Glutamatergic neuron (in vitro differentiated cells): ENCODE measurements at regions not wholly inside any gene's neighbourhood (a gene's known extent, or its start where the extent isn't known, plus 50 kb on each side); places are given as distances from the start of the nearest gene placed in this dataset.
A peak's percentile ranks its signal among the peaks of the same experiment; 100 is the strongest.

Experiments used
- DNase-seq: peaks from one replicate; pipeline ENCODE4 v3.0.0; 2022
- H3K27ac Mint-ChIP-seq: one replicate; pipeline ENCODE4 v1.8.0; 2020; ENCODE audit warnings: mild to moderate bottlenecking, mixed read lengths, inconsistent platforms; ENCODE audit not compliant: unreplicated experiment
- H3K27me3 Mint-ChIP-seq: one replicate; pipeline ENCODE4 v1.8.0; 2020; ENCODE audit warnings: mild to moderate bottlenecking, moderate library complexity, mixed read lengths, inconsistent platforms; ENCODE audit not compliant: unreplicated experiment
- H3K36me3 Mint-ChIP-seq: one replicate; pipeline ENCODE4 v1.8.0; 2020; ENCODE audit warnings: mild to moderate bottlenecking, mixed read lengths, inconsistent platforms; ENCODE audit not compliant: unreplicated experiment
- H3K4me1 Mint-ChIP-seq: one replicate; pipeline ENCODE4 v1.8.0; 2020; ENCODE audit warnings: mild to moderate bottlenecking, low read depth, mixed read lengths, inconsistent platforms; ENCODE audit not compliant: unreplicated experiment
- H3K4me3 Mint-ChIP-seq: one replicate; pipeline ENCODE4 v1.8.0; 2020; ENCODE audit warnings: mild to moderate bottlenecking, mixed read lengths, inconsistent platforms; ENCODE audit not compliant: unreplicated experiment
- H3K9me3 Mint-ChIP-seq: one replicate; pipeline ENCODE4 v1.8.0; 2020; ENCODE audit warnings: mild to moderate bottlenecking, moderate library complexity, mixed read lengths, inconsistent platforms; ENCODE audit not compliant: unreplicated experiment
- CTCF ChIP-seq: fragments of 200-600 bp; sonication (generic); IDR thresholded peaks from one replicate; pipeline ENCODE4 v1.5.0; 2021; ENCODE audit not compliant: partially characterized antibody, unreplicated experiment

GRCh38 chr21:38712071-38712470 lies 93.7 kb upstream of the ETS2 start:
- DNase-seq: peak; percentile 24
- no peak for TF ChIP-seq CTCF
- Mint-ChIP-seq H3K4me3 (no peak overlapping the region), H3K9me3 (no peaks in the 10 kb centered on the region), H3K27me3 (peaks cover 2% of the 10 kb centered on the region), H3K4me1 (no peaks in the 10 kb centered on the region), H3K36me3 (no peaks in the 10 kb centered on the region), H3K27ac (no peak overlapping the region)

GRCh38 chr21:38712664-38713063 lies 93.1 kb upstream of the ETS2 start:
- no peak for DNase-seq

GRCh38 chr21:38714039-38714817 lies 91.5 kb upstream of the ETS2 start:
- no peak for DNase-seq
- TF ChIP-seq CTCF: no peak
- H3K27me3 Mint-ChIP-seq: peaks cover 2% of the 10 kb centered on the region
- H3K36me3 Mint-ChIP-seq: no peaks in the 10 kb centered on the region
- no peak overlapping the region for H3K27ac Mint-ChIP-seq
- H3K4me3 Mint-ChIP-seq: no peak overlapping the region
- no peaks in the 10 kb centered on the region for H3K9me3 Mint-ChIP-seq
- no peaks in the 10 kb centered on the region for H3K4me1 Mint-ChIP-seq

More at GRCh38 chr21:38712664-38713063, 93.1 kb upstream of the ETS2 start:
- no peaks in the 10 kb centered on the region for H3K4me1 Mint-ChIP-seq
- no peak overlapping the region for H3K4me3 Mint-ChIP-seq
- no peaks in the 10 kb centered on the region for H3K36me3 Mint-ChIP-seq
- TF ChIP-seq CTCF: no peak
- H3K27ac Mint-ChIP-seq: no peak overlapping the region
- H3K9me3 Mint-ChIP-seq: no peaks in the 10 kb centered on the region
- peaks cover 2% of the 10 kb centered on the region for H3K27me3 Mint-ChIP-seq

GRCh38 chr21:38714999-38715398 lies 90.7 kb upstream of the ETS2 start:
- no peak for DNase-seq
- H3K9me3 Mint-ChIP-seq: no peaks in the 10 kb centered on the region
- peaks cover 1% of the 10 kb centered on the region for H3K36me3 Mint-ChIP-seq
- H3K4me3 Mint-ChIP-seq: no peak overlapping the region
- H3K27me3 Mint-ChIP-seq: peaks cover 3% of the 10 kb centered on the region
- H3K27ac Mint-ChIP-seq: no peak overlapping the region
- no peaks in the 10 kb centered on the region for H3K4me1 Mint-ChIP-seq
- TF ChIP-seq CTCF: no peak

- no peak for TF ChIP-seq CTCF
- no peak overlapping the region for H3K27ac Mint-ChIP-seq
- H3K27me3 Mint-ChIP-seq: peaks cover 4% of the 10 kb centered on the region
- H3K4me3 Mint-ChIP-seq: no peak overlapping the region
- H3K9me3 Mint-ChIP-seq: no peaks in the 10 kb centered on the region
- H3K4me1 Mint-ChIP-seq: no peaks in the 10 kb centered on the region
- DNase-seq: no peak
- peaks cover 5% of the 10 kb centered on the region for H3K36me3 Mint-ChIP-seq
Observed at GRCh38 chr21:38716088-38716487, 89.6 kb upstream of the ETS2 start.
